ENCODE measurements at regions not wholly inside any gene's neighbourhood (a gene's known extent, or its start where the extent isn't known, plus 50 kb on each side); places are given as distances from the start of the nearest gene placed in this dataset.

GRCh38 chr3:147836330-147836729 lies 427.2 kb downstream of the ZIC1 start:
- Histone ChIP-seq H3K4ac (ENCODE audit: low read depth, low read length) (no peak overlapping the region), H3K4me2 (ENCODE audit: low read length) (no peak overlapping the region), H3K18ac (ENCODE audit: low read length) (no peak overlapping the region), H4K91ac (ENCODE audit: low read depth, low read length) (no peak overlapping the region), H3K79me1 (ENCODE audit: low read length) (no peaks in the 10 kb centered on the region), H3K27me3 (ENCODE audit: insufficient read depth, low read length) (no peaks in the 10 kb centered on the region), H4K8ac (ENCODE audit: low read depth, low read length) (no peak overlapping the region), H2BK120ac (ENCODE audit: insufficient read depth, low read length, poor library complexity) (no peak overlapping the region), H3K14ac (ENCODE audit: low read length) (no peak overlapping the region), H3K79me2 (ENCODE audit: control insufficient read depth, insufficient read depth, low read length, poor library complexity) (no peaks in the 10 kb centered on the region), H3K27ac (ENCODE audit: low read depth, low read length) (no peak overlapping the region), H2BK5ac (ENCODE audit: low read depth, low read length, poor library complexity) (no peak overlapping the region), H4K12ac (ENCODE audit: low read depth, low read length) (no peak overlapping the region), H3K4me1 (ENCODE audit: control insufficient read depth in 1 of 2, insufficient read depth in 2 of 2, low read length in 2 of 2) (no peaks in the 10 kb centered on the region), H3K4me3 (ENCODE audit: low read depth, low read length) (no peak overlapping the region), H2AFZ (ENCODE audit: insufficient read depth, low read length, poor library complexity) (no peak overlapping the region), H3K9me3 (ENCODE audit: insufficient read depth, low read depth, low read length) (no peaks in the 10 kb centered on the region), H2BK12ac (ENCODE audit: low read length) (no peak overlapping the region), H3K23ac (ENCODE audit: low read length) (no peak overlapping the region), H3K9ac (ENCODE audit: low read length) (no peak overlapping the region), H2AK5ac (ENCODE audit: low read length) (no peak overlapping the region), H3K36me3 (ENCODE audit: control insufficient read depth in 1 of 2, insufficient read depth in 2 of 2, low read length in 2 of 2) (no peaks in the 10 kb centered on the region)
- no peak for DNase-seq

GRCh38 chr3:147838652-147839051 lies 429.5 kb downstream of the ZIC1 start:
- Histone ChIP-seq H2AFZ (ENCODE audit: insufficient read depth, low read length, poor library complexity) (no peak overlapping the region), H2BK120ac (ENCODE audit: insufficient read depth, low read length, poor library complexity) (no peak overlapping the region), H3K79me2 (ENCODE audit: control insufficient read depth, insufficient read depth, low read length, poor library complexity) (no peaks in the 10 kb centered on the region), H3K23ac (ENCODE audit: low read length) (no peak overlapping the region), H3K9me3 (ENCODE audit: insufficient read depth, low read depth, low read length) (no peaks in the 10 kb centered on the region), H3K18ac (ENCODE audit: low read length) (no peak overlapping the region), H3K27ac (ENCODE audit: low read depth, low read length) (no peak overlapping the region), H2AK5ac (ENCODE audit: low read length) (no peak overlapping the region), H3K9ac (ENCODE audit: low read length) (no peak overlapping the region), H2BK12ac (ENCODE audit: low read length) (no peak overlapping the region), H4K8ac (ENCODE audit: low read depth, low read length) (no peak overlapping the region), H3K4me2 (ENCODE audit: low read length) (no peak overlapping the region), H3K4ac (ENCODE audit: low read depth, low read length) (no peak overlapping the region), H3K4me3 (ENCODE audit: low read depth, low read length) (no peak overlapping the region), H4K12ac (ENCODE audit: low read depth, low read length) (no peak overlapping the region), H4K91ac (ENCODE audit: low read depth, low read length) (no peak overlapping the region), H3K79me1 (ENCODE audit: low read length) (no peaks in the 10 kb centered on the region), H2BK5ac (ENCODE audit: low read depth, low read length, poor library complexity) (no peak overlapping the region), H3K4me1 (ENCODE audit: control insufficient read depth in 1 of 2, insufficient read depth in 2 of 2, low read length in 2 of 2) (no peaks in the 10 kb centered on the region), H3K27me3 (ENCODE audit: insufficient read depth, low read length) (no peaks in the 10 kb centered on the region), H3K36me3 (ENCODE audit: control insufficient read depth in 1 of 2, insufficient read depth in 2 of 2, low read length in 2 of 2) (no peaks in the 10 kb centered on the region), H3K14ac (ENCODE audit: low read length) (no peak overlapping the region)
- DNase-seq: no peak
- no CpG with 5 or more reads among the region's 2 CpGs for WGBS (ENCODE audit: extremely low coverage, insufficient coverage, insufficient read length)

DNA sequence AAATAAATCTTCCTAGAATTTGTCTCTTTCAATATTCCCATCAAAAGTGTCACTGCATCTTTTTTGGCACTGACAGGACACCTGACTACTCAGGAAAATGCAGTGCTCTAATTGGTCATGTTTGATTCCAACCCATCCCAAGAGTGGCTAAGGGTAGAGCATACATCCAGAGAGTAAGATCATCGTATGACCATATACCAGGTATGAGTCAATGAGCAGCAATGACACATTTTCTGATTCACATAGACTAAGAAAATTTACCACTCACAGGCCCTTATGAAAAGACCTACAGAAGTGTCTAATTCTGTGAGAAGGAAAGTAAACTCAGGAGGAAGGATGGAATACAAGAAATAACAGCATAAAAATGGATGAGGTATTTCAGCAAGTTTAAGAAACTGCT lies 434.2 kb downstream of the ZIC1 start:
- no peak overlapping the region for H2BK5ac ChIP-seq (ENCODE audit: low read depth, low read length, poor library complexity)
- H3K79me1 ChIP-seq (ENCODE audit: low read length): no peaks in the 10 kb centered on the region
- no peaks in the 10 kb centered on the region for H3K27me3 ChIP-seq (ENCODE audit: insufficient read depth, low read length)
- no peak overlapping the region for H3K4me2 ChIP-seq (ENCODE audit: low read length)
- no peak overlapping the region for H3K14ac ChIP-seq (ENCODE audit: low read length)
- no peak overlapping the region for H3K18ac ChIP-seq (ENCODE audit: low read length)
- no peak overlapping the region for H3K9ac ChIP-seq (ENCODE audit: low read length)
- no peaks in the 10 kb centered on the region for H3K79me2 ChIP-seq (ENCODE audit: control insufficient read depth, insufficient read depth, low read length, poor library complexity)
- H4K12ac ChIP-seq (ENCODE audit: low read depth, low read length): no peak overlapping the region
- H2BK12ac ChIP-seq (ENCODE audit: low read length): no peak overlapping the region
- no peaks in the 10 kb centered on the region for H3K36me3 ChIP-seq (ENCODE audit: control insufficient read depth in 1 of 2, insufficient read depth in 2 of 2, low read length in 2 of 2)
- no peak overlapping the region for H3K4ac ChIP-seq (ENCODE audit: low read depth, low read length)
- H3K23ac ChIP-seq (ENCODE audit: low read length): no peak overlapping the region
- H2AFZ ChIP-seq (ENCODE audit: insufficient read depth, low read length, poor library complexity): no peak overlapping the region
- no peaks in the 10 kb centered on the region for H3K4me1 ChIP-seq (ENCODE audit: control insufficient read depth in 1 of 2, insufficient read depth in 2 of 2, low read length in 2 of 2)
- H4K91ac ChIP-seq (ENCODE audit: low read depth, low read length): no peak overlapping the region
- H4K8ac ChIP-seq (ENCODE audit: low read depth, low read length): no peak overlapping the region
- H3K9me3 ChIP-seq (ENCODE audit: insufficient read depth, low read depth, low read length): no peaks in the 10 kb centered on the region
- no peak overlapping the region for H3K4me3 ChIP-seq (ENCODE audit: low read depth, low read length)
- DNase-seq: no peak
- H3K27ac ChIP-seq (ENCODE audit: low read depth, low read length): no peak overlapping the region
- H2AK5ac ChIP-seq (ENCODE audit: low read length): no peak overlapping the region
- no peak overlapping the region for H2BK120ac ChIP-seq (ENCODE audit: insufficient read depth, low read length, poor library complexity)
- no CpG with 5 or more reads among the region's 1 CpG for WGBS (ENCODE audit: extremely low coverage, insufficient coverage, insufficient read length)

DNA sequence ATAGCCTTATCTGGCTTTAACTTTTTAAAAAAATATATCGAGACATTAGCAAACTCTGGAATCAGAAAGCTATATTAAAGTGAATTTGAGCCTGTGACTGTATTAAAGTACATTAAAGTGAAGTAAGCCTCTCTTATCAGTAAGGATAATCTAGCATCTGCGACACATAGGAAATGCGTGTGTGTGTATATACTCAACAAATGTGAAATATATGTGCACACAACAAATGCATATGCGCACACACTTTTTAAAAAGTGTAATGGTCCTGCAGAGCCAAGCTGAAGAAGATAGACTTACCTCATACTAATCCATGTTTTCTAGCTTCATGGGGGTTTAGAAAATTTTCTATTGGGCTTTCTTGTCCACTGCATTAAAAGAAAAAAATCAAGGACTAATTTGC lies 437.1 kb downstream of the ZIC1 start:
- no peaks in the 10 kb centered on the region for H3K79me2 ChIP-seq (ENCODE audit: control insufficient read depth, insufficient read depth, low read length, poor library complexity)
- no peak overlapping the region for H3K4ac ChIP-seq (ENCODE audit: low read depth, low read length)
- H3K4me1 ChIP-seq (ENCODE audit: control insufficient read depth in 1 of 2, insufficient read depth in 2 of 2, low read length in 2 of 2): no peaks in the 10 kb centered on the region
- no peaks in the 10 kb centered on the region for H3K9me3 ChIP-seq (ENCODE audit: insufficient read depth, low read depth, low read length)
- H2AFZ ChIP-seq (ENCODE audit: insufficient read depth, low read length, poor library complexity): no peak overlapping the region
- H3K27ac ChIP-seq (ENCODE audit: low read depth, low read length): no peak overlapping the region
- H2AK5ac ChIP-seq (ENCODE audit: low read length): no peak overlapping the region
- H3K79me1 ChIP-seq (ENCODE audit: low read length): no peaks in the 10 kb centered on the region
- no peak overlapping the region for H3K9ac ChIP-seq (ENCODE audit: low read length)
- no peaks in the 10 kb centered on the region for H3K27me3 ChIP-seq (ENCODE audit: insufficient read depth, low read length)
- H4K91ac ChIP-seq (ENCODE audit: low read depth, low read length): no peak overlapping the region
- no peak overlapping the region for H4K12ac ChIP-seq (ENCODE audit: low read depth, low read length)
- no peak overlapping the region for H4K8ac ChIP-seq (ENCODE audit: low read depth, low read length)
- H3K18ac ChIP-seq (ENCODE audit: low read length): no peak overlapping the region
- WGBS (ENCODE audit: extremely low coverage, insufficient coverage, insufficient read length): no CpG with 5 or more reads among the region's 4 CpGs
- no peak overlapping the region for H2BK5ac ChIP-seq (ENCODE audit: low read depth, low read length, poor library complexity)
- no peak overlapping the region for H3K4me2 ChIP-seq (ENCODE audit: low read length)
- no peak overlapping the region for H3K14ac ChIP-seq (ENCODE audit: low read length)
- H2BK120ac ChIP-seq (ENCODE audit: insufficient read depth, low read length, poor library complexity): no peak overlapping the region
- no peak overlapping the region for H3K4me3 ChIP-seq (ENCODE audit: low read depth, low read length)
- no peak overlapping the region for H2BK12ac ChIP-seq (ENCODE audit: low read length)
- no peak overlapping the region for H3K23ac ChIP-seq (ENCODE audit: low read length)
- H3K36me3 ChIP-seq (ENCODE audit: control insufficient read depth in 1 of 2, insufficient read depth in 2 of 2, low read length in 2 of 2): no peaks in the 10 kb centered on the region
- DNase-seq: no peak

Measured in trophoblast cell (in vitro differentiated cells and primary cell).